HepG2 (cell line): ENCODE measurements at regions not wholly inside any gene's neighbourhood (a gene's known extent, or its start where the extent isn't known, plus 50 kb on each side); places are given as distances from the start of the nearest gene placed in this dataset.

Source experiments
- ATAC-seq: fragments of 200-7000 bp; cut with Tn5 transposase; 3 replicates; pipeline ENCODE4 v1.9.1; 2020; ENCODE audit warnings: mild to moderate bottlenecking, moderate library complexity
- BruUV-seq: library from RNA; stranded (reverse); fragments of 400-500 nt; replicated peaks from 2 replicates; lab custom pipeline; 2021; lab: Mats Ljungman, UMichigan
- CTCF ChIA-PET: fragments of 300-600 bp; formaldehyde crosslinking; extraction: SDS; loops from one replicate; lab custom pipeline; 2021; ENCODE audit warnings: low total read pairs, inconsistent platforms, low intra/inter-chr PET ratio; lab: Yijun Ruan, JAX
- POLR2A ChIA-PET: fragments of 350-600 bp; sonication (Branson Sonifier 250); formaldehyde crosslinking; loops from one replicate; lab custom pipeline; 2020; ENCODE audit warnings: antibody characterized with exemption, inconsistent platforms; lab: Yijun Ruan, JAX
- DNase-seq: peaks from one replicate; pipeline ENCODE4 v3.0.0-alpha.2; 2015; ENCODE audit warnings: low spot score
- FAIRE-seq: peaks from 3 replicates; lab custom pipeline; 2011; peaks lifted over from hg19 to GRCh38; lab: Jason Lieb, UNC
- H2AFZ ChIP-seq: one replicate; pipeline ENCODE4 v1.6.1; 2011; ENCODE audit warnings: low read length, inconsistent platforms
- H3K27ac ChIP-seq: fragments of 300-600 bp; 3 replicates; pipeline ENCODE4 v1.8.0; 2011; ENCODE audit warnings: mixed run types, mild to moderate bottlenecking, mixed read lengths, low read length, inconsistent platforms; ENCODE audit not compliant: insufficient read depth; ENCODE audit errors: extremely low read length
- H3K27me3 ChIP-seq, 2 experiments: fragments of 200-600 bp in 1 of 2; 2 replicates in 1 of 2; 3 replicates in 1 of 2; pipeline versions ENCODE4 v1.6.0 to v1.8.0; 2011; ENCODE audit warnings: low read length in 2 of 2, mild to moderate bottlenecking in 2 of 2, moderate library complexity in 2 of 2, inconsistent platforms in 1 of 2; ENCODE audit not compliant: insufficient read depth in 2 of 2, control insufficient read depth in 1 of 2
- H3K36me3 ChIP-seq, 2 experiments: fragments of 200-600 bp in 1 of 2; replicated peaks in 1 of 2; 2 replicates in 1 of 2; 3 replicates in 1 of 2; pipeline versions ENCODE4 v1.5.1 to v1.8.0; 2011; ENCODE audit warnings: low read length in 2 of 2, inconsistent platforms in 1 of 2; ENCODE audit not compliant: insufficient read depth in 2 of 2, control insufficient read depth in 1 of 2
- H3K4me1 ChIP-seq: 2 replicates; pipeline ENCODE4 v1.5.1; 2012; ENCODE audit warnings: low read length, inconsistent platforms; ENCODE audit not compliant: insufficient read depth
- H3K4me2 ChIP-seq: 2 replicates; pipeline ENCODE4 v1.6.0; 2011; ENCODE audit warnings: low read depth, low read length, inconsistent platforms
- H3K4me3 ChIP-seq, 3 experiments: fragments of 200-600 bp in 1 of 3; sonication (generic), shearing (Covaris generic) in 1 of 3; replicated peaks in 1 of 3; 2 replicates each; pipeline ENCODE4 v1.5.1; 2011 to 2016; ENCODE audit warnings: low read length in 3 of 3, inconsistent platforms in 2 of 3, low read depth in 2 of 3, mild to moderate bottlenecking in 2 of 3, control low read depth in 1 of 3, mixed read lengths in 1 of 3; ENCODE audit not compliant: insufficient read depth in 1 of 3
- H3K79me2 ChIP-seq: one replicate; pipeline ENCODE4 v1.6.1; 2011; ENCODE audit warnings: low read length, inconsistent platforms; ENCODE audit not compliant: insufficient read depth
- H3K9ac ChIP-seq: 2 replicates; pipeline ENCODE4 v1.6.0; 2011; ENCODE audit warnings: mild to moderate bottlenecking, low read depth, low read length, inconsistent platforms; ENCODE audit not compliant: insufficient read depth
- H3K9me3 ChIP-seq: 2 replicates; pipeline ENCODE4 v1.5.1; 2012; ENCODE audit warnings: mild to moderate bottlenecking, low read length
- H4K20me1 ChIP-seq: 2 replicates; pipeline ENCODE4 v1.6.0; 2011; ENCODE audit warnings: inconsistent platforms, mild to moderate bottlenecking, low read length, moderate library complexity; ENCODE audit not compliant: insufficient read depth
- E2F5 ChIP-seq: sonication (generic); formaldehyde crosslinking; conservative IDR thresholded peaks from 2 replicates; pipeline ENCODE4 v1.4.0; 2020; ENCODE audit warnings: missing genetic modification reagents
- KLF6 ChIP-seq: IDR thresholded peaks from 2 replicates; pipeline ENCODE4 v1.8.0; 2016; ENCODE audit warnings: missing biosample characterization, missing genetic modification reagents
- MYPOP ChIP-seq: sonication (generic); formaldehyde crosslinking; IDR thresholded peaks from 2 replicates; pipeline ENCODE4 v1.8.1; 2023; ENCODE audit warnings: mild to moderate bottlenecking, moderate library complexity, missing genetic modification reagents
- NFKB2 ChIP-seq: sonication (generic); formaldehyde crosslinking; IDR thresholded peaks from 2 replicates; pipeline ENCODE4 v1.4.0; 2020; ENCODE audit warnings: missing genetic modification reagents, borderline replicate concordance
- NR2C2 ChIP-seq: sonication (generic); formaldehyde crosslinking; IDR thresholded peaks from 2 replicates; pipeline ENCODE4 v1.4.0; 2020; ENCODE audit warnings: missing genetic modification reagents, mild to moderate bottlenecking, moderate library complexity, borderline replicate concordance
- SIX1 ChIP-seq: sonication (generic); formaldehyde crosslinking; IDR thresholded peaks from 2 replicates; pipeline ENCODE4 v1.4.0; 2020; ENCODE audit warnings: missing genetic modification reagents, borderline replicate concordance
- TERF1 ChIP-seq: sonication (generic); formaldehyde crosslinking; IDR thresholded peaks from 2 replicates; pipeline ENCODE4 v1.8.0; 2022; ENCODE audit warnings: mild to moderate bottlenecking, missing genetic modification reagents, moderate library complexity
- ZHX1 ChIP-seq: sonication (generic); formaldehyde crosslinking; IDR thresholded peaks from 2 replicates; pipeline ENCODE4 v1.8.1; 2022; ENCODE audit warnings: low read depth, mild to moderate bottlenecking, missing genetic modification reagents
- ZNF484 ChIP-seq: sonication (generic); formaldehyde crosslinking; IDR thresholded peaks from 2 replicates; pipeline ENCODE4 v1.5.1; 2020; ENCODE audit warnings: mild to moderate bottlenecking, low read depth, missing genetic modification reagents, borderline replicate concordance
- ZNF75D ChIP-seq: sonication (generic); formaldehyde crosslinking; IDR thresholded peaks from 2 replicates; pipeline ENCODE4 v1.8.1; 2023; ENCODE audit warnings: missing genetic modification reagents, mild to moderate bottlenecking, borderline replicate concordance
- WGBS: methylation state at CpG from one replicate; pipeline ENCODE4 v1.1.6; 2017; ENCODE audit warnings: low lambda C conversion rate; 5-methylcytosine and 5-hydroxymethylcytosine counted together
- in situ Hi-C: cut with HindIII; loops from 2 replicates; pipeline ENCODE4 v1.10.0; 2017; ENCODE audit warnings: low pct_unique_long_range_greater_than_20kb; ENCODE audit not compliant: extremely low pct_ligation_motif_present
- intact Hi-C: fragments of 100-400 bp; cut with micrococcal nuclease; formaldehyde crosslinking; loops from one replicate; pipeline ENCODE4 v1.10.0; 2022; ENCODE audit not compliant: unreplicated experiment
- TF ChIP-seq, protein P1 (sequence below): sonication (generic); formaldehyde crosslinking; IDR thresholded peaks from 2 replicates; pipeline ENCODE4; 2020; ENCODE audit warnings: missing genetic modification reagents, mild to moderate bottlenecking, borderline replicate concordance
- TF ChIP-seq, protein P2 (sequence below): sonication (generic); formaldehyde crosslinking; IDR thresholded peaks from 2 replicates; pipeline ENCODE4 v1.4.0; 2020; ENCODE audit warnings: mild to moderate bottlenecking, missing genetic modification reagents

GRCh38 chr2:156242874-156243273 lies 89.6 kb downstream of the NR4A2 start:
- ATAC-seq, result no peak
- WGBS, result 21% methylated on average over 1 of the region's 1 CpG
- TF ChIP-seq NFKB2 (CRISPR knock-in tag), result no peak
- no peak for TF ChIP-seq KLF6 (CRISPR knock-in tag)
- no peak for TF ChIP-seq ZNF484
- TF ChIP-seq, protein P1, sequence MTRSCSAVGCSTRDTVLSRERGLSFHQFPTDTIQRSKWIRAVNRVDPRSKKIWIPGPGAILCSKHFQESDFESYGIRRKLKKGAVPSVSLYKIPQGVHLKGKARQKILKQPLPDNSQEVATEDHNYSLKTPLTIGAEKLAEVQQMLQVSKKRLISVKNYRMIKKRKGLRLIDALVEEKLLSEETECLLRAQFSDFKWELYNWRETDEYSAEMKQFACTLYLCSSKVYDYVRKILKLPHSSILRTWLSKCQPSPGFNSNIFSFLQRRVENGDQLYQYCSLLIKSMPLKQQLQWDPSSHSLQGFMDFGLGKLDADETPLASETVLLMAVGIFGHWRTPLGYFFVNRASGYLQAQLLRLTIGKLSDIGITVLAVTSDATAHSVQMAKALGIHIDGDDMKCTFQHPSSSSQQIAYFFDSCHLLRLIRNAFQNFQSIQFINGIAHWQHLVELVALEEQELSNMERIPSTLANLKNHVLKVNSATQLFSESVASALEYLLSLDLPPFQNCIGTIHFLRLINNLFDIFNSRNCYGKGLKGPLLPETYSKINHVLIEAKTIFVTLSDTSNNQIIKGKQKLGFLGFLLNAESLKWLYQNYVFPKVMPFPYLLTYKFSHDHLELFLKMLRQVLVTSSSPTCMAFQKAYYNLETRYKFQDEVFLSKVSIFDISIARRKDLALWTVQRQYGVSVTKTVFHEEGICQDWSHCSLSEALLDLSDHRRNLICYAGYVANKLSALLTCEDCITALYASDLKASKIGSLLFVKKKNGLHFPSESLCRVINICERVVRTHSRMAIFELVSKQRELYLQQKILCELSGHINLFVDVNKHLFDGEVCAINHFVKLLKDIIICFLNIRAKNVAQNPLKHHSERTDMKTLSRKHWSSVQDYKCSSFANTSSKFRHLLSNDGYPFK (CRISPR knock-in tag), result no peak
- TF ChIP-seq MYPOP (CRISPR knock-in tag), result no peak
- TF ChIP-seq SIX1, result no peak
- no peak for TF ChIP-seq TERF1
- TF ChIP-seq, protein P2, sequence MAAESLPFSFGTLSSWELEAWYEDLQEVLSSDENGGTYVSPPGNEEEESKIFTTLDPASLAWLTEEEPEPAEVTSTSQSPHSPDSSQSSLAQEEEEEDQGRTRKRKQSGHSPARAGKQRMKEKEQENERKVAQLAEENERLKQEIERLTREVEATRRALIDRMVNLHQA (CRISPR knock-in tag), result no peak
- no peak for TF ChIP-seq E2F5 (CRISPR knock-in tag)
- TF ChIP-seq ZNF75D (CRISPR knock-in tag), result no peak
- no peak for TF ChIP-seq NR2C2
- no peak for TF ChIP-seq ZHX1 (CRISPR knock-in tag)
- ChIA-PET CTCF (no interaction called here), POLR2A (no interaction called here)
- no peak for DNase-seq
- Histone ChIP-seq H3K9ac (no peak overlapping the region), H2AFZ (no peak overlapping the region), H3K4me1 (no peaks in the 10 kb centered on the region), H3K9me3 (peaks cover 2% of the 10 kb centered on the region; the same call in 1 of the 2 replicates), H3K36me3 (no peaks in the 10 kb centered on the region), H3K79me2 (no peaks in the 10 kb centered on the region), H3K4me2 (no peak overlapping the region), H4K20me1 (no peaks in the 10 kb centered on the region), H3K27ac (no peak overlapping the region), H3K27me3 (no peaks in the 10 kb centered on the region), H3K4me3 (no peak overlapping the region)
- intact Hi-C loops (no loop called here), in situ Hi-C loops (no loop called here)
- BruUV-seq, result no TSS peak
- no peak for FAIRE-seq
